Lower lobe of right lung (tissue), 2 donors: ENCODE measurements at regions not wholly inside any gene's neighbourhood (a gene's known extent, or its start where the extent isn't known, plus 50 kb on each side); places are given as distances from the start of the nearest gene placed in this dataset.

ENCODE experiments used
- ATAC-seq, 2 donors: fragments of 200-7000 bp; cut with Tn5 transposase; one replicate each; pipeline ENCODE4 v1.9.1; 2020 to 2022; ENCODE audit warnings: mild to moderate bottlenecking in 2 of 2, moderate library complexity in 2 of 2
- DNase-seq: peaks from one replicate; pipeline ENCODE4 v3.0.0-alpha.2; 2020
- H3K27ac ChIP-seq: fragments of 200-600 bp; one replicate; pipeline ENCODE4 v1.8.0; 2022
- H3K27me3 ChIP-seq: fragments of 200-600 bp; one replicate; pipeline ENCODE4 v1.8.0; 2022; ENCODE audit warnings: low read depth
- H3K36me3 ChIP-seq: fragments of 200-600 bp; one replicate; pipeline ENCODE4 v1.8.0; 2022; ENCODE audit warnings: mild to moderate bottlenecking
- H3K4me1 ChIP-seq: fragments of 200-600 bp; one replicate; pipeline ENCODE4 v1.8.0; 2022
- H3K4me3 ChIP-seq: fragments of 200-600 bp; one replicate; pipeline ENCODE4 v1.8.0; 2022; ENCODE audit warnings: mild to moderate bottlenecking
- H3K9me3 ChIP-seq: fragments of 200-600 bp; one replicate; pipeline ENCODE4 v1.8.0; 2022
- CTCF ChIP-seq: fragments of 200-600 bp; IDR thresholded peaks from one replicate; pipeline ENCODE4 v1.8.0; 2022; ENCODE audit warnings: antibody characterized with exemption, mild to moderate bottlenecking
- intact Hi-C: fragments of 100-400 bp; cut with DNase I; formaldehyde crosslinking; loops from one replicate; pipeline ENCODE4 v1.11.0; 2022
- donor health status: DM: no; HTN: yes; CAD: no; lungs with severe emphysema.

- no peak for TF ChIP-seq CTCF
- Histone ChIP-seq H3K36me3 (no peaks in the 10 kb centered on the region), H3K9me3 (no peaks in the 10 kb centered on the region), H3K27me3 (no peaks in the 10 kb centered on the region), H3K4me1 (no peaks in the 10 kb centered on the region), H3K27ac (no peak overlapping the region), H3K4me3 (no peak overlapping the region)
- intact Hi-C loops: no loop called here
- ATAC-seq (no peak), DNase-seq (no peak)
Measured at GRCh38 chr1:30474818-30475200, 248.6 kb downstream of the MATN1 start.

- TF ChIP-seq CTCF: no peak
- no peaks in the 10 kb centered on the region for H3K27me3 ChIP-seq
- ATAC-seq: no peak
- no peaks in the 10 kb centered on the region for H3K4me1 ChIP-seq
- H3K9me3 ChIP-seq: no peaks in the 10 kb centered on the region
- no peak for DNase-seq
- H3K4me3 ChIP-seq: no peak overlapping the region
- intact Hi-C loops: no loop called here
- no peak overlapping the region for H3K27ac ChIP-seq
- no peaks in the 10 kb centered on the region for H3K36me3 ChIP-seq
Measured at GRCh38 chr1:30473922-30474817, 249.2 kb downstream of the MATN1 start.

- Histone ChIP-seq H3K36me3 (no peaks in the 10 kb centered on the region), H3K9me3 (no peaks in the 10 kb centered on the region), H3K4me1 (no peaks in the 10 kb centered on the region), H3K27ac (no peak overlapping the region), H3K27me3 (no peaks in the 10 kb centered on the region), H3K4me3 (no peak overlapping the region)
- intact Hi-C loops: no loop called here
- TF ChIP-seq CTCF: no peak
- DNase-seq (no peak), ATAC-seq (no peak)
Measured at GRCh38 chr1:30472526-30472925, 250.9 kb downstream of the MATN1 start.

GRCh38 chr1:30472009-30472408, 251.4 kb downstream of the MATN1 start:
- no peaks in the 10 kb centered on the region for H3K27me3 ChIP-seq
- no peak overlapping the region for H3K4me3 ChIP-seq
- DNase-seq: no peak
- H3K4me1 ChIP-seq: no peaks in the 10 kb centered on the region
- H3K27ac ChIP-seq: no peak overlapping the region
- no peaks in the 10 kb centered on the region for H3K36me3 ChIP-seq
- no peak for ATAC-seq
- intact Hi-C loops: no loop called here
- TF ChIP-seq CTCF: no peak
- H3K9me3 ChIP-seq: no peaks in the 10 kb centered on the region

- Histone ChIP-seq H3K9me3 (no peaks in the 10 kb centered on the region), H3K4me1 (no peaks in the 10 kb centered on the region), H3K4me3 (no peak overlapping the region), H3K36me3 (no peaks in the 10 kb centered on the region), H3K27me3 (peaks cover 4% of the 10 kb centered on the region), H3K27ac (no peak overlapping the region)
- intact Hi-C loops: no loop called here
- DNase-seq (no peak), ATAC-seq (no peak)
- no peak for TF ChIP-seq CTCF
Measured at GRCh38 chr1:30471307-30471706, 252.1 kb downstream of the MATN1 start.
